GM21529 (cell line): ENCODE measurements at regions not wholly inside any gene's neighbourhood (a gene's known extent, or its start where the extent isn't known, plus 50 kb on each side); places are given as distances from the start of the nearest gene placed in this dataset.
"Not testable (repeated sequence)": the region's sequence is repeated elsewhere in the genome, so short reads cannot be mapped to it uniquely, and the experiment has no call there.

Experiments
- ATAC-seq: cut with Tn5 transposase; IDR thresholded peaks from one replicate; pipeline ENCODE4 v1.9.1; 2021; ENCODE audit not compliant: unreplicated experiment

GRCh38 chr15:87549296-87549695 lies 707.2 kb downstream of the NTRK3 start:
- no peak for ATAC-seq

- not testable (repeated sequence) for ATAC-seq
Measured at GRCh38 chr15:87548590-87548989, 707.9 kb downstream of the NTRK3 start.

GRCh38 chr15:87547470-87548181 lies 708.9 kb downstream of the NTRK3 start:
- no peak for ATAC-seq

- no peak for ATAC-seq
Measured at GRCh38 chr15:87538327-87538834, 718.2 kb downstream of the NTRK3 start.

GRCh38 chr15:87537295-87537694 lies 719.2 kb downstream of the NTRK3 start:
- ATAC-seq = no peak

- ATAC-seq = not testable (repeated sequence)
Measured at GRCh38 chr15:87533637-87534036, 722.9 kb downstream of the NTRK3 start.

GRCh38 chr15:87528873-87529272 lies 727.7 kb downstream of the NTRK3 start:
- ATAC-seq = no peak

GRCh38 chr15:87527875-87528274 lies 728.7 kb downstream of the NTRK3 start:
- ATAC-seq = no peak

- no peak for ATAC-seq
Measured at GRCh38 chr15:87527416-87527815, 729.1 kb downstream of the NTRK3 start.

- ATAC-seq = no peak
Measured at GRCh38 chr15:87523516-87523915, 733.0 kb downstream of the NTRK3 start.

- no peak for ATAC-seq
Measured at GRCh38 chr15:87522997-87523396, 733.5 kb downstream of the NTRK3 start.

- ATAC-seq = no peak
Measured at GRCh38 chr15:87518957-87519356, 737.6 kb downstream of the NTRK3 start.

GRCh38 chr15:87508086-87508485 lies 748.5 kb downstream of the NTRK3 start:
- ATAC-seq = no peak

- ATAC-seq = no peak
Measured at GRCh38 chr15:87502173-87502572, 754.4 kb downstream of the NTRK3 start.

- no peak for ATAC-seq
Measured at GRCh38 chr15:87500240-87500639, 756.3 kb downstream of the NTRK3 start.

- ATAC-seq = no peak
Measured at GRCh38 chr15:87498560-87498959, 758.0 kb downstream of the NTRK3 start.

GRCh38 chr15:87496795-87497194 lies 759.7 kb downstream of the NTRK3 start:
- ATAC-seq = no peak

GRCh38 chr15:87496109-87496508 lies 760.4 kb downstream of the NTRK3 start:
- ATAC-seq = no peak

- no peak for ATAC-seq
Measured at GRCh38 chr15:87493803-87494202, 762.7 kb downstream of the NTRK3 start.

- no peak for ATAC-seq
Measured at GRCh38 chr15:87492321-87492720, 764.2 kb downstream of the NTRK3 start.

GRCh38 chr15:87490666-87491065 lies 765.9 kb downstream of the NTRK3 start:
- ATAC-seq = no peak

- ATAC-seq = no peak
Measured at GRCh38 chr15:87489902-87490665, 766.5 kb downstream of the NTRK3 start.
